GM21825 (cell line): ENCODE measurements at regions not wholly inside any gene's neighbourhood (a gene's known extent, or its start where the extent isn't known, plus 50 kb on each side); places are given as distances from the start of the nearest gene placed in this dataset.
A peak's percentile ranks its signal among the peaks of the same experiment; 100 is the strongest.
"Not testable (repeated sequence)": the region's sequence is repeated elsewhere in the genome, so short reads cannot be mapped to it uniquely, and the experiment has no call there.

Source experiments
- ATAC-seq: cut with Tn5 transposase; IDR thresholded peaks from one replicate; pipeline ENCODE4 v1.9.1; 2021; ENCODE audit warnings: mild to moderate bottlenecking, moderate library complexity; ENCODE audit not compliant: unreplicated experiment

- not testable (repeated sequence) for ATAC-seq
These were observed 53.4 kb upstream of the PSMA1 start for GRCh38 chr11:14573539-14574057.

- no peak for ATAC-seq
These were observed 57.1 kb upstream of the PSMA1 start for GRCh38 chr11:14577292-14577691.

GRCh38 chr11:14577835-14578529 lies 57.8 kb upstream of the PSMA1 start:
- ATAC-seq, result no peak

GRCh38 chr11:14578541-14578956 lies 58.4 kb upstream of the PSMA1 start:
- ATAC-seq, result peak; percentile 100

GRCh38 chr11:14579646-14580045 lies 59.5 kb upstream of the PSMA1 start:
- ATAC-seq, result no peak

- ATAC-seq, result no peak
These were observed 60.8 kb upstream of the PDE3B start for GRCh38 chr11:14582793-14583192.

- ATAC-seq, result no peak
These were observed 60.2 kb upstream of the PDE3B start for GRCh38 chr11:14583252-14584034.

- ATAC-seq, result no peak
These were observed 59.6 kb upstream of the PDE3B start for GRCh38 chr11:14584035-14584363.

GRCh38 chr11:14584595-14584994 lies 59.0 kb upstream of the PDE3B start:
- ATAC-seq, result no peak

GRCh38 chr11:14585438-14585837 lies 58.2 kb upstream of the PDE3B start:
- no peak for ATAC-seq

- ATAC-seq, result no peak
These were observed 56.3 kb upstream of the PDE3B start for GRCh38 chr11:14587258-14587657.

GRCh38 chr11:14588681-14589080 lies 54.9 kb upstream of the PDE3B start:
- no peak for ATAC-seq

- no peak for ATAC-seq
These were observed 54.2 kb upstream of the PDE3B start for GRCh38 chr11:14589421-14589820.

GRCh38 chr11:14591046-14591445 lies 52.6 kb upstream of the PDE3B start:
- not testable (repeated sequence) for ATAC-seq

GRCh38 chr11:14593671-14594070 lies 49.9 kb upstream of the PDE3B start:
- ATAC-seq, result no peak
